SK-N-SH (cell line): ENCODE measurements at regions not wholly inside any gene's neighbourhood (a gene's known extent, or its start where the extent isn't known, plus 50 kb on each side); places are given as distances from the start of the nearest gene placed in this dataset.

Experiments used
- CTCF ChIA-PET: fragments of 300-600, 350-600 bp; formaldehyde crosslinking; extraction: SDS; loops from one replicate; lab custom pipeline; 2021; lab: Yijun Ruan, JAX
- POLR2A ChIA-PET: fragments of 350-600 bp; sonication (Branson Sonifier 250); formaldehyde crosslinking; extraction: SDS; loops from one replicate; lab custom pipeline; 2020; ENCODE audit warnings: antibody characterized with exemption, inconsistent platforms; lab: Yijun Ruan, JAX
- DNase-seq: peaks from one replicate; pipeline ENCODE4 v3.0.0; 2012
- H2AFZ ChIP-seq: fragments of 200-600 bp; sonication (generic); 2 replicates; pipeline ENCODE4 v1.8.1; 2016; ENCODE audit warnings: antibody characterized with exemption, mild to moderate bottlenecking, low read depth
- H3F3A ChIP-seq: fragments of 200-600 bp; sonication (generic); replicated peaks from 2 replicates; pipeline ENCODE3; 2016; ENCODE audit warnings: antibody characterized with exemption, mild to moderate bottlenecking; ENCODE audit not compliant: insufficient read depth
- H3K27ac ChIP-seq, 2 experiments: fragments of 200-500 bp in 1 of 2; fragments of 200-600 bp in 1 of 2; sonication (Bioruptor generic) in 1 of 2; sonication (generic), shearing (Covaris generic) in 1 of 2; 2 replicates each; pipeline versions ENCODE4 v1.5.1 to v1.6.1; 2014 to 2016; ENCODE audit warnings: low read depth in 2 of 2, inconsistent platforms in 1 of 2, low read length in 1 of 2, mild to moderate bottlenecking in 1 of 2, mixed read lengths in 1 of 2
- H3K27me3 ChIP-seq: fragments of 200-600 bp; sonication (generic), shearing (Covaris generic); 2 replicates; pipeline ENCODE4 v1.6.1; 2016; ENCODE audit warnings: mixed run types; ENCODE audit not compliant: insufficient read depth
- H3K36me3 ChIP-seq, 2 experiments: fragments of 200-500 bp in 1 of 2; fragments of 200-600 bp in 1 of 2; sonication (Bioruptor generic) in 1 of 2; sonication (generic) in 1 of 2; replicated peaks in 1 of 2; 2 replicates each; pipeline versions ENCODE3 to v1.5.1; 2014 to 2016; ENCODE audit warnings: low read length in 1 of 2, mild to moderate bottlenecking in 1 of 2; ENCODE audit not compliant: insufficient read depth in 2 of 2, control insufficient read depth in 1 of 2
- H3K4me1 ChIP-seq, 2 experiments: fragments of 200-500 bp in 1 of 2; fragments of 200-600 bp in 1 of 2; sonication (Bioruptor generic) in 1 of 2; sonication (generic), shearing (Covaris generic) in 1 of 2; 2 replicates each; pipeline versions ENCODE4 v1.5.1 to v1.6.1; 2014 to 2016; ENCODE audit warnings: low read depth in 1 of 2, low read length in 1 of 2, mixed run types in 1 of 2; ENCODE audit not compliant: insufficient read depth in 2 of 2, control insufficient read depth in 1 of 2
- H3K4me2 ChIP-seq: fragments of 200-600 bp; sonication (generic), shearing (Covaris generic); 2 replicates; pipeline ENCODE4 v1.6.1; 2017; ENCODE audit warnings: mixed run types
- H3K4me3 ChIP-seq, 2 experiments: fragments of 200-500 bp in 1 of 2; fragments of 200-600 bp in 1 of 2; sonication (Bioruptor generic) in 1 of 2; sonication (generic), shearing (Covaris generic) in 1 of 2; 2 replicates each; pipeline versions ENCODE4 v1.5.1 to v1.8.1; 2014 to 2016; ENCODE audit warnings: low read depth in 2 of 2, inconsistent platforms in 1 of 2, low read length in 1 of 2, mild to moderate bottlenecking in 1 of 2, mixed read lengths in 1 of 2, moderate library complexity in 1 of 2
- H3K79me2 ChIP-seq: fragments of 200-600 bp; sonication (generic); 2 replicates; pipeline ENCODE4 v1.8.1; 2017; ENCODE audit warnings: mild to moderate bottlenecking; ENCODE audit not compliant: insufficient read depth
- H3K9ac ChIP-seq: fragments of 200-600 bp; sonication (generic); 2 replicates; pipeline ENCODE4 v1.6.1; 2017; ENCODE audit warnings: mixed run types
- H3K9me2 ChIP-seq: fragments of 200-600 bp; sonication (generic); 2 replicates; pipeline ENCODE4 v1.6.1; 2017; ENCODE audit warnings: mixed run types
- H3K9me3 ChIP-seq: fragments of 200-600 bp; sonication (generic); 2 replicates; pipeline ENCODE4 v1.6.1; 2017; ENCODE audit warnings: mixed run types, mild to moderate bottlenecking, moderate library complexity
- H4K20me1 ChIP-seq: fragments of 200-600 bp; sonication (generic); 2 replicates; pipeline ENCODE4 v1.6.1; 2017; ENCODE audit warnings: mild to moderate bottlenecking, mixed run types; ENCODE audit not compliant: insufficient read depth
- EZH2phosphoT487 ChIP-seq: fragments of 200-600 bp; sonication (generic); IDR thresholded peaks from 2 replicates; pipeline ENCODE4 v1.6.1; 2017; ENCODE audit warnings: low read depth, mixed run types, mild to moderate bottlenecking, antibody characterized with exemption, moderate library complexity, borderline replicate concordance
- FOSL2 ChIP-seq: IDR thresholded peaks from 2 replicates; pipeline ENCODE4 v1.4.0; 2012; ENCODE audit warnings: low read depth, mild to moderate bottlenecking, moderate library complexity, borderline replicate concordance
- MAX ChIP-seq: IDR thresholded peaks from 2 replicates; pipeline ENCODE4 v1.4.0; 2012; ENCODE audit warnings: low read depth
- MXI1 ChIP-seq: IDR thresholded peaks from 2 replicates; pipeline ENCODE4 v1.6.1; 2012; ENCODE audit warnings: mild to moderate bottlenecking, low read depth, low read length, improper control_type of control experiment
- REST ChIP-seq: IDR thresholded peaks from 2 replicates; pipeline ENCODE4 v1.6.1; 2012; ENCODE audit warnings: mild to moderate bottlenecking, low read depth, low read length, moderate library complexity
- RXRA ChIP-seq: IDR thresholded peaks from 2 replicates; pipeline ENCODE4 v1.4.0; 2012; ENCODE audit warnings: low read depth, mild to moderate bottlenecking, borderline replicate concordance
- SMC3 ChIP-seq: IDR thresholded peaks from 2 replicates; pipeline ENCODE4 v1.6.1; 2012; ENCODE audit warnings: low read depth, low read length, improper control_type of control experiment
- TAF1 ChIP-seq: IDR thresholded peaks from 2 replicates; pipeline ENCODE4 v1.6.1; 2012; ENCODE audit warnings: low read depth, mild to moderate bottlenecking, low read length, moderate library complexity, borderline replicate concordance
- TCF12 ChIP-seq: IDR thresholded peaks from 2 replicates; pipeline ENCODE4 v1.4.0; 2012
- USF2 ChIP-seq: fragments of 150-350 bp; IDR thresholded peaks from 2 replicates; pipeline ENCODE4 v1.6.1; 2017; ENCODE audit warnings: antibody characterized with exemption, low read length, low read depth, borderline replicate concordance
- YY1 ChIP-seq: IDR thresholded peaks from 2 replicates; pipeline ENCODE4 v1.4.0; 2012; ENCODE audit warnings: low read depth, mild to moderate bottlenecking
- WGBS: methylation state at CpG from one replicate; pipeline ENCODE4 v1.1.6; 2017; ENCODE audit warnings: low lambda C conversion rate; 5-methylcytosine and 5-hydroxymethylcytosine counted together
- TF ChIP-seq, protein P1 (sequence below): fragments of 150-350 bp; IDR thresholded peaks from 2 replicates; pipeline ENCODE4 v1.6.1; 2016; ENCODE audit warnings: mild to moderate bottlenecking, low read depth, low read length
- TF ChIP-seq, protein P2 (sequence below): IDR thresholded peaks from 2 replicates; pipeline ENCODE4; 2012

DNA sequence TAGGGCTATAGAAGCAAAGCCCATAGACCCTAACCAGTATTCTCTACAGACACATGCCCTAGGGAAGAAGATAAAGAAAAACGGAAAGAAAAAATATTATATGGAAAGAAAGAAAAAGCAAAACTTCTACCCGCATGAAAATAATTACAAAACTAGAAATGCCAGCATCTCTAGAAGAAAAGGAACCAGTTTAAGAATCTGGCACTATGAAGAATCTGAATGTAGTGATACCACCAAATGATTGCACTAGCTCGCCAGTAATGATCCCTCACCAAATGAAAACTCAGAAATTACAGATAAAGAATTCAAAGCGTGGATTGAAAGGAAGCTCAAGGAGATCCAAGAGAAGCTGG, 341.9 kb upstream of the GRIA1 start:
- no peak for TF ChIP-seq MAX
- no peak for TF ChIP-seq EZH2phosphoT487
- TF ChIP-seq FOSL2: no peak
- TF ChIP-seq RXRA: no peak
- no peak for TF ChIP-seq TAF1
- TF ChIP-seq REST: no peak
- Histone ChIP-seq H3F3A (peaks cover 9% of the 10 kb centered on the region), H3K36me3 (peaks cover 0 to 5% of the 10 kb centered on the region in 2 experiments), H3K27me3 (no peaks in the 10 kb centered on the region), H3K9me2 (no peaks in the 10 kb centered on the region), H3K79me2 (no peaks in the 10 kb centered on the region), H4K20me1 (no peaks in the 10 kb centered on the region), H3K9me3 (peaks cover 5% of the 10 kb centered on the region; the same call in 1 of the 2 replicates), H3K4me2 (no peak overlapping the region), H3K9ac (no peak overlapping the region), H3K27ac (no peak overlapping the region), H3K4me1 (no peaks in the 10 kb centered on the region), H3K4me3 (no peak overlapping the region), H2AFZ (no peak overlapping the region)
- ChIA-PET POLR2A (no interaction called here), CTCF (interaction anchor here (0.7 to 2.7 kb wide), 16 partner anchors 8 to 819 kb away, joined by 3 to 13 read pairs (median 4); no protein-coding TSS in a partner anchor)
- no peak for DNase-seq
- WGBS: 6% methylated on average over 4 of the region's 4 CpGs

GRCh38 chr5:153151558-153151957, 338.9 kb upstream of the GRIA1 start:
- Histone ChIP-seq H3K27me3 (no peaks in the 10 kb centered on the region), H2AFZ (no peak overlapping the region), H3K4me2 (no peak overlapping the region), H3K9me2 (no peaks in the 10 kb centered on the region), H3K4me1 (no peaks in the 10 kb centered on the region), H3K9me3 (no peaks in the 10 kb centered on the region), H3K27ac (no peak overlapping the region), H3K4me3 (no peak overlapping the region), H4K20me1 (no peaks in the 10 kb centered on the region), H3F3A (peaks cover 11% of the 10 kb centered on the region), H3K36me3 (no peaks in the 10 kb centered on the region), H3K9ac (no peak overlapping the region), H3K79me2 (no peaks in the 10 kb centered on the region)
- POLR2A ChIA-PET: no interaction called here
- CTCF ChIA-PET: interaction anchor here (1.2 to 1.7 kb wide), 3 partner anchors 20 to 813 kb away, joined by 4 to 8 read pairs (median 4); no protein-coding TSS in a partner anchor
- TF ChIP-seq SMC3 (no peak), USF2 (no peak), MXI1 (no peak), REST (no peak), MAX (no peak), YY1 (no peak), TCF12 (no peak)
- TF ChIP-seq, protein P1, sequence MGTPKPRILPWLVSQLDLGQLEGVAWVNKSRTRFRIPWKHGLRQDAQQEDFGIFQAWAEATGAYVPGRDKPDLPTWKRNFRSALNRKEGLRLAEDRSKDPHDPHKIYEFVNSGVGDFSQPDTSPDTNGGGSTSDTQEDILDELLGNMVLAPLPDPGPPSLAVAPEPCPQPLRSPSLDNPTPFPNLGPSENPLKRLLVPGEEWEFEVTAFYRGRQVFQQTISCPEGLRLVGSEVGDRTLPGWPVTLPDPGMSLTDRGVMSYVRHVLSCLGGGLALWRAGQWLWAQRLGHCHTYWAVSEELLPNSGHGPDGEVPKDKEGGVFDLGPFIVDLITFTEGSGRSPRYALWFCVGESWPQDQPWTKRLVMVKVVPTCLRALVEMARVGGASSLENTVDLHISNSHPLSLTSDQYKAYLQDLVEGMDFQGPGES: no peak
- TF ChIP-seq, protein P2, sequence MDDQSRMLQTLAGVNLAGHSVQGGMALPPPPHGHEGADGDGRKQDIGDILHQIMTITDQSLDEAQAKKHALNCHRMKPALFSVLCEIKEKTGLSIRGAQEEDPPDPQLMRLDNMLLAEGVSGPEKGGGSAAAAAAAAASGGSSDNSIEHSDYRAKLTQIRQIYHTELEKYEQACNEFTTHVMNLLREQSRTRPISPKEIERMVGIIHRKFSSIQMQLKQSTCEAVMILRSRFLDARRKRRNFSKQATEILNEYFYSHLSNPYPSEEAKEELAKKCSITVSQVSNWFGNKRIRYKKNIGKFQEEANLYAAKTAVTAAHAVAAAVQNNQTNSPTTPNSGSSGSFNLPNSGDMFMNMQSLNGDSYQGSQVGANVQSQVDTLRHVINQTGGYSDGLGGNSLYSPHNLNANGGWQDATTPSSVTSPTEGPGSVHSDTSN: no peak
- DNase-seq: no peak
